Loucy (cell line): ENCODE measurements at regions not wholly inside any gene's neighbourhood (a gene's known extent, or its start where the extent isn't known, plus 50 kb on each side); places are given as distances from the start of the nearest gene placed in this dataset.

Experiments
- H2AFZ ChIP-seq: fragments of 200-600 bp; sonication (generic); 2 replicates; pipeline ENCODE4 v1.6.0; 2016; ENCODE audit warnings: antibody characterized with exemption, mild to moderate bottlenecking, low read length, moderate library complexity
- H3F3A ChIP-seq: fragments of 200-600 bp; 2 replicates; pipeline ENCODE4 v1.6.0; 2016; ENCODE audit warnings: antibody characterized with exemption, low read depth, mild to moderate bottlenecking
- H3K27me3 ChIP-seq: fragments of 200-600 bp; sonication (generic); 2 replicates; pipeline ENCODE4 v1.6.1; 2014; ENCODE audit warnings: low read length, mild to moderate bottlenecking; ENCODE audit not compliant: insufficient read depth, poor library complexity, severe bottlenecking
- H3K36me3 ChIP-seq: fragments of 200-600 bp; sonication (generic); 2 replicates; pipeline ENCODE4 v1.6.1; 2016; ENCODE audit warnings: low read length; ENCODE audit not compliant: insufficient read depth
- H3K4me1 ChIP-seq: fragments of 200-600 bp; sonication (generic); 2 replicates; pipeline ENCODE4 v1.5.1; 2014; ENCODE audit warnings: low read length, mild to moderate bottlenecking; ENCODE audit not compliant: insufficient read depth, poor library complexity, severe bottlenecking
- H3K4me2 ChIP-seq: fragments of 200-600 bp; sonication (generic); 2 replicates; pipeline ENCODE4 v1.6.0; 2014; ENCODE audit warnings: antibody characterized with exemption, low read length, low read depth, mild to moderate bottlenecking; ENCODE audit not compliant: poor library complexity, severe bottlenecking
- H3K4me3 ChIP-seq: fragments of 200-600 bp; sonication (generic); 2 replicates; pipeline ENCODE4 v1.5.1; 2014; ENCODE audit warnings: low read length, mild to moderate bottlenecking, mixed read lengths; ENCODE audit not compliant: poor library complexity, severe bottlenecking
- H3K79me2 ChIP-seq: fragments of 200-600 bp; sonication (generic); 2 replicates; pipeline ENCODE4 v1.6.1; 2014; ENCODE audit warnings: low read length; ENCODE audit not compliant: insufficient read depth
- H3K9ac ChIP-seq: fragments of 200-600 bp; sonication (generic); 2 replicates; pipeline ENCODE4 v1.6.0; 2014; ENCODE audit warnings: mild to moderate bottlenecking, low read depth, low read length, moderate library complexity; ENCODE audit not compliant: poor library complexity, severe bottlenecking
- H3K9me2 ChIP-seq: fragments of 200-600 bp; sonication (generic); replicated peaks from 2 replicates; pipeline ENCODE4 v1.6.1; 2016; ENCODE audit warnings: low read depth, low read length, mixed read lengths
- H3K9me3 ChIP-seq: fragments of 200-600 bp; sonication (generic); 2 replicates; pipeline ENCODE4 v1.6.1; 2014; ENCODE audit warnings: mild to moderate bottlenecking, antibody characterized with exemption, low read length, low read depth; ENCODE audit not compliant: insufficient read depth
- H4K20me1 ChIP-seq: fragments of 200-600 bp; sonication (generic); 2 replicates; pipeline ENCODE4 v1.6.0; 2014; ENCODE audit warnings: antibody characterized with exemption, low read length, mild to moderate bottlenecking; ENCODE audit not compliant: insufficient read depth, poor library complexity, severe bottlenecking
- CTCF ChIP-seq: fragments of 200-600 bp; sonication (generic); conservative IDR thresholded peaks from 2 replicates; pipeline ENCODE4 v1.5.1; 2014; ENCODE audit warnings: mild to moderate bottlenecking, antibody characterized with exemption, low read length
- EZH2phosphoT487 ChIP-seq: fragments of 200-600 bp; IDR thresholded peaks from 2 replicates; pipeline ENCODE4 v1.6.1; 2018; ENCODE audit warnings: antibody characterized with exemption, mild to moderate bottlenecking, moderate library complexity, borderline replicate concordance

GRCh38 chr7:10655031-10655430 lies 318.6 kb upstream of the PHF14 start:
- Histone ChIP-seq H3K4me3 (no peak overlapping the region), H3K79me2 (no peaks in the 10 kb centered on the region), H3K4me1 (no peaks in the 10 kb centered on the region), H3K36me3 (no peaks in the 10 kb centered on the region), H3K9ac (no peak overlapping the region), H3K9me3 (no peaks in the 10 kb centered on the region), H3K27me3 (no peaks in the 10 kb centered on the region), H3F3A (no peaks in the 10 kb centered on the region), H3K9me2 (no peaks in the 10 kb centered on the region), H4K20me1 (no peaks in the 10 kb centered on the region), H2AFZ (no peak overlapping the region), H3K4me2 (no peak overlapping the region)
- TF ChIP-seq EZH2phosphoT487 (no peak), CTCF (no peak)

- H3K79me2 ChIP-seq = no peaks in the 10 kb centered on the region
- no peaks in the 10 kb centered on the region for H3K36me3 ChIP-seq
- no peaks in the 10 kb centered on the region for H3K27me3 ChIP-seq
- no peaks in the 10 kb centered on the region for H3F3A ChIP-seq
- H2AFZ ChIP-seq = peak overlapping the region; percentile 17; the same call in 1 of the 2 replicates
- no peak overlapping the region for H3K4me3 ChIP-seq
- H3K9me2 ChIP-seq = no peaks in the 10 kb centered on the region
- TF ChIP-seq EZH2phosphoT487 (no peak), CTCF (no peak)
- H4K20me1 ChIP-seq = no peaks in the 10 kb centered on the region
- no peak overlapping the region for H3K4me2 ChIP-seq
- no peaks in the 10 kb centered on the region for H3K4me1 ChIP-seq
- H3K9me3 ChIP-seq = no peaks in the 10 kb centered on the region
- H3K9ac ChIP-seq = no peak overlapping the region
These were observed 316.5 kb upstream of the PHF14 start for GRCh38 chr7:10657201-10657600.

GRCh38 chr7:10657837-10658236 lies 315.8 kb upstream of the PHF14 start:
- Histone ChIP-seq H3K9me3 (no peaks in the 10 kb centered on the region), H3K9ac (no peak overlapping the region), H3K36me3 (no peaks in the 10 kb centered on the region), H3K4me1 (peaks cover 2% of the 10 kb centered on the region), H3K27me3 (no peaks in the 10 kb centered on the region), H3K4me2 (no peak overlapping the region), H3K79me2 (no peaks in the 10 kb centered on the region), H3F3A (no peaks in the 10 kb centered on the region), H3K4me3 (no peak overlapping the region), H2AFZ (no peak overlapping the region), H3K9me2 (no peaks in the 10 kb centered on the region), H4K20me1 (no peaks in the 10 kb centered on the region)
- no peak for TF ChIP-seq CTCF
- TF ChIP-seq EZH2phosphoT487 = no peak
